ENCODE measurements at regions not wholly inside any gene's neighbourhood (a gene's known extent, or its start where the extent isn't known, plus 50 kb on each side); places are given as distances from the start of the nearest gene placed in this dataset.

GRCh38 chr2:120528051-120528692, 182.2 kb downstream of the INHBB start (continued):
- TF ChIP-seq NFE2 (CRISPR knock-in tag; IDR thresholded peaks at IDR 0.05) (no peak), ZBTB33 (CRISPR knock-in tag; IDR thresholded peaks at IDR 0.05) (peak; percentile 94), TRIM24 (CRISPR knock-in tag; IDR thresholded peaks at IDR 0.05) (no peak), ZSCAN31 (CRISPR knock-in tag; IDR thresholded peaks at IDR 0.05; ENCODE audit: low read depth) (peak; percentile 83), SMAD1 (CRISPR knock-in tag; IDR thresholded peaks at IDR 0.05; ENCODE audit: borderline replicate concordance, low read depth) (peak; percentile 93; the same call in 1 of the 2 replicates), HNRNPK (IDR thresholded peaks at IDR 0.05; ENCODE audit: low read depth, low read length, poor library complexity, severe bottlenecking) (no peak), ZNF331 (CRISPR knock-in tag; IDR thresholded peaks at IDR 0.05) (no peak; the same call in none of the 2 replicates), AGO2 (optimal IDR thresholded peaks at IDR 0.05; ENCODE audit: low read depth, low read length) (no peak), PAXIP1 (CRISPR knock-in tag; conservative IDR thresholded peaks at IDR 0.05) (peak; percentile 81), ATM (IDR thresholded peaks at IDR 0.05; ENCODE audit: borderline replicate concordance) (no peak), MAFK (conservative IDR thresholded peaks at IDR 0.05 in 1 of 2, IDR thresholded peaks at IDR 0.05 in 1 of 2; ENCODE audit: low read length in 2 of 2) (no peak), ZNF230 (CRISPR knock-in tag; IDR thresholded peaks at IDR 0.05) (peak; percentile 85; the same call in 1 of the 2 replicates), SNAPC5 (CRISPR knock-in tag; IDR thresholded peaks at IDR 0.05; ENCODE audit: borderline replicate concordance) (peak; percentile 76; the same call in 1 of the 2 replicates), HNF1A (IDR thresholded peaks at IDR 0.05; ENCODE audit: low read depth) (no peak), HNF1A (CRISPR knock-in tag; IDR thresholded peaks at IDR 0.05; ENCODE audit: borderline replicate concordance) (no peak), MTF2 (CRISPR knock-in tag; IDR thresholded peaks at IDR 0.05; ENCODE audit: borderline replicate concordance) (no peak), HNRNPH1 (optimal IDR thresholded peaks at IDR 0.05; ENCODE audit: low read depth, low read length) (no peak), ZNF704 (CRISPR knock-in tag; IDR thresholded peaks at IDR 0.05; ENCODE audit: borderline replicate concordance) (no peak; the same call in 1 of the 2 replicates)
